ENCODE measurements at regions not wholly inside any gene's neighbourhood (a gene's known extent, or its start where the extent isn't known, plus 50 kb on each side); places are given as distances from the start of the nearest gene placed in this dataset.
"Not testable (repeated sequence)": the region's sequence is repeated elsewhere in the genome, so short reads cannot be mapped to it uniquely, and the experiment has no call there.

- Histone ChIP-seq H3K9me3 (no peaks in the 10 kb centered on the region), H3K36me3 (no peaks in the 10 kb centered on the region), H3K27me3 (no peaks in the 10 kb centered on the region), H3K4me1 (no peaks in the 10 kb centered on the region), H3K4me3 (ENCODE audit: low read depth, low read length) (no peak overlapping the region)
- TF ChIP-seq, protein P1, sequence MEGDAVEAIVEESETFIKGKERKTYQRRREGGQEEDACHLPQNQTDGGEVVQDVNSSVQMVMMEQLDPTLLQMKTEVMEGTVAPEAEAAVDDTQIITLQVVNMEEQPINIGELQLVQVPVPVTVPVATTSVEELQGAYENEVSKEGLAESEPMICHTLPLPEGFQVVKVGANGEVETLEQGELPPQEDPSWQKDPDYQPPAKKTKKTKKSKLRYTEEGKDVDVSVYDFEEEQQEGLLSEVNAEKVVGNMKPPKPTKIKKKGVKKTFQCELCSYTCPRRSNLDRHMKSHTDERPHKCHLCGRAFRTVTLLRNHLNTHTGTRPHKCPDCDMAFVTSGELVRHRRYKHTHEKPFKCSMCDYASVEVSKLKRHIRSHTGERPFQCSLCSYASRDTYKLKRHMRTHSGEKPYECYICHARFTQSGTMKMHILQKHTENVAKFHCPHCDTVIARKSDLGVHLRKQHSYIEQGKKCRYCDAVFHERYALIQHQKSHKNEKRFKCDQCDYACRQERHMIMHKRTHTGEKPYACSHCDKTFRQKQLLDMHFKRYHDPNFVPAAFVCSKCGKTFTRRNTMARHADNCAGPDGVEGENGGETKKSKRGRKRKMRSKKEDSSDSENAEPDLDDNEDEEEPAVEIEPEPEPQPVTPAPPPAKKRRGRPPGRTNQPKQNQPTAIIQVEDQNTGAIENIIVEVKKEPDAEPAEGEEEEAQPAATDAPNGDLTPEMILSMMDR (IDR thresholded peaks at IDR 0.05; ENCODE audit: low read depth, low read length) = no peak
- no peak for DNase-seq
Measured at GRCh38 chr12:28040246-28040645, 67.7 kb upstream of the PTHLH start.

GRCh38 chr12:28046600-28046999, 74.1 kb upstream of the PTHLH start:
- H3K36me3 ChIP-seq; H3K4me1 ChIP-seq; DNase-seq; H3K9me3 ChIP-seq; H3K4me3 ChIP-seq (ENCODE audit: low read depth, low read length); H3K27me3 ChIP-seq: not testable (repeated sequence)

DNA sequence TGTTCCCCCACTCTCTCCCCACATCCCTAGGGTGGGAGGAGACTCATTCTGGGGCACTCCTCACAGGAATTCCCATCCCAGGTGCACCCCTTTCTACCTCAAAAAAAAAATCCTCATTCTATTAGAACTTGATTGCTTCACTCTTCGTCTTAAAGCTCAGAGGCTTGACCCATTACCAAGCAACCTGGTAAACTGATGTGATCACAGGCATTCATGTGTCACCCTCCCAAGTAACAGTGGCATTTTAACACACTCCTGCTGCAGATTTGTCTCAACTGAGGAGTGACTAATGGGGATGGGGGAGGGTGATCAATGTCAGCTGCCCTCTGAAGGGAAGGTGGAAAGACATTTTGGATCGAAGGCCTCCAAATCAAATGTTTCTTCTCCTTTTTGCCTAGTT, 78.1 kb upstream of the PTHLH start:
- H3K9me3 ChIP-seq = 0 out of 2 replicates have a peak, but pooled peaks cover 2% of the 10 kb centered on the region
- no peaks in the 10 kb centered on the region for H3K27me3 ChIP-seq
- no peak for DNase-seq

GRCh38 chr12:28051516-28052354, 79.2 kb upstream of the PTHLH start:
- no peak for DNase-seq
- Histone ChIP-seq H3K9me3 (no peaks in the 10 kb centered on the region), H3K4me3 (ENCODE audit: low read depth, low read length) (no peak overlapping the region), H3K4me1 (no peaks in the 10 kb centered on the region), H3K36me3 (no peaks in the 10 kb centered on the region), H3K27me3 (no peaks in the 10 kb centered on the region)
- TF ChIP-seq, protein P1 (IDR thresholded peaks at IDR 0.05; ENCODE audit: low read depth, low read length) = no peak

More for the DNA sequence above, 78.1 kb upstream of the PTHLH start:
- Histone ChIP-seq H3K4me1 (no peaks in the 10 kb centered on the region), H3K36me3 (no peaks in the 10 kb centered on the region), H3K4me3 (ENCODE audit: low read depth, low read length) (no peak overlapping the region)
- TF ChIP-seq, protein P1 (IDR thresholded peaks at IDR 0.05; ENCODE audit: low read depth, low read length) = no peak

DNA sequence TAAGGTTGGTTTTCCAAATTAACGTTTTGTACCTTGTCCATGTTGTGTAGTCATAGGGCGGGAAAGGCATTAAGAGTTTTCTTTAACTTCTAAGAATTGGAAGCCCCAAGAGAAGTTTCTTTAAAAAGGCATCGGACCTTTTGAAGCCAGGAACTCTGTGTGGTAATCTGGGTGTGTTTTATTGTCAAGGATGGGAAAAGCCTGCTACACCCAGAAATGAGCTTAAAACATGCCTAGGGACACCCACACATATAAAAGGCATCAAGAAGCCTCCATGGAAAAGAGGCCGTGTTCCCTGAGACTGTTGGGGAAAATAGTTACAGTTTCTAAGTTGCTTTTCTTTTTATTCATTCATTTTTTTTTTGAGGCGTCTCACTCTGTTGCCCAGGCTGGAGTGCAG, 81.0 kb upstream of the PTHLH start:
- H3K27me3 ChIP-seq = no peaks in the 10 kb centered on the region
- TF ChIP-seq, protein P1 (IDR thresholded peaks at IDR 0.05; ENCODE audit: low read depth, low read length) = no peak
- H3K36me3 ChIP-seq = no peaks in the 10 kb centered on the region
- no peak overlapping the region for H3K4me3 ChIP-seq (ENCODE audit: low read depth, low read length)
- DNase-seq = no peak
- no peaks in the 10 kb centered on the region for H3K4me1 ChIP-seq
- no peaks in the 10 kb centered on the region for H3K9me3 ChIP-seq

DNA sequence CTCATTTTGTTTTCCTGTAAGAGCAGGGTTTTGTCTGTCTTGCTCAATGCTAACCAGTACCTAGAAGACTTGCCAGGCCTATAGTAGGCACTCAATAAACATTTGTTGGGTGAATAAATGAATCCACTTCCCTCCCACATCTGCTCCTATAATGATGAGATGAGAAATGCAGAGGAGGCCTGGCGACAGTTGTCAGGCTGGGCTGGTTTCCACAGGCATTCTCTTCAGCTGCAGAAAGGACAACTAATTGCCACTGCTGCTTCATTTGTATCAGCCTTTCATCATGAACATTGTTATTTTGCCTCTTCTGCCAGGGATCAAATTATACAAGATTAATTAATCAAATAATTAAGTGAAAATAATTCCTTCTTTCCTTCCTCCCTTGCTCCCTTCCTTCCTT, 82.0 kb upstream of the PTHLH start:
- Histone ChIP-seq H3K27me3 (no peaks in the 10 kb centered on the region), H3K4me1 (no peaks in the 10 kb centered on the region), H3K36me3 (no peaks in the 10 kb centered on the region), H3K4me3 (ENCODE audit: low read depth, low read length) (no peak overlapping the region), H3K9me3 (no peaks in the 10 kb centered on the region)
- TF ChIP-seq, protein P1 (IDR thresholded peaks at IDR 0.05; ENCODE audit: low read depth, low read length) = no peak
- DNase-seq = no peak

Data from BE2C (cell line).